B cell (primary cell): ENCODE measurements at regions not wholly inside any gene's neighbourhood (a gene's known extent, or its start where the extent isn't known, plus 50 kb on each side); places are given as distances from the start of the nearest gene placed in this dataset.

ENCODE experiments used
- ATAC-seq: fragments of 200-7000 bp; cut with Tn5 transposase; one replicate; pipeline ENCODE4 v1.10.0; 2021; ENCODE audit warnings: low read depth, mild to moderate bottlenecking, moderate number of reproducible peaks, moderate library complexity
- CTCF ChIA-PET: fragments of 350-600 bp; sonication (Branson Sonifier 250); formaldehyde crosslinking; loops from one replicate; lab custom pipeline; 2021; ENCODE audit warnings: antibody characterized with exemption, inconsistent platforms; lab: Charles Lee
- POLR2A ChIA-PET: fragments of 350-600 bp; sonication (Branson Sonifier 250); formaldehyde crosslinking; loops from one replicate; lab custom pipeline; 2021; ENCODE audit warnings: antibody characterized with exemption; lab: Charles Lee
- DNase-seq: peaks from one replicate; pipeline ENCODE4 v3.0.0; 2013
- H2AFZ ChIP-seq: 2 replicates; pipeline ENCODE4 v1.6.1; 2012; ENCODE audit warnings: mild to moderate bottlenecking, low read depth, low read length; ENCODE audit not compliant: insufficient read depth, poor library complexity, severe bottlenecking
- H3K27ac ChIP-seq, 2 donors: 1 replicate in 1 of 2; 2 replicates in 1 of 2; pipeline ENCODE4 v1.5.1; 2012 to 2013; ENCODE audit warnings: low read length in 2 of 2, mild to moderate bottlenecking in 2 of 2, moderate library complexity in 1 of 2
- H3K27me3 ChIP-seq, 4 experiments: fragments of 200-600 bp in 1 of 4; sonication (generic) in 1 of 4; replicated peaks in 1 of 4; 1 replicate in 2 of 4; 2 replicates in 2 of 4; pipeline versions ENCODE4 v1.6.1 to v1.7.0; 2013 to 2016; ENCODE audit warnings: low read length in 3 of 4, mild to moderate bottlenecking in 2 of 4, mixed read lengths in 1 of 4, moderate library complexity in 1 of 4; ENCODE audit not compliant: insufficient read depth in 4 of 4, control insufficient read depth in 3 of 4; ENCODE audit errors: control extremely low read depth in 1 of 4
- H3K36me3 ChIP-seq, 2 experiments: replicated peaks in 1 of 2; 1 replicate in 1 of 2; 2 replicates in 1 of 2; pipeline versions ENCODE4 v1.6.1 to v1.7.1; 2013; ENCODE audit warnings: low read length in 1 of 2; ENCODE audit not compliant: insufficient read depth in 2 of 2, control insufficient read depth in 1 of 2; ENCODE audit errors: control extremely low read depth in 1 of 2, extremely low read depth in 1 of 2
- H3K4me1 ChIP-seq, 2 donors: fragments of 200-600 bp in 1 of 2; sonication (generic) in 1 of 2; 1 replicate in 1 of 2; 2 replicates in 1 of 2; pipeline versions ENCODE4 v1.5.1 to v1.6.1; 2013 to 2017; ENCODE audit warnings: low read length in 2 of 2; ENCODE audit not compliant: control insufficient read depth in 2 of 2, insufficient read depth in 2 of 2
- H3K4me2 ChIP-seq: replicated peaks from 2 replicates; pipeline ENCODE3; 2012; ENCODE audit warnings: mild to moderate bottlenecking, low read depth, low read length; ENCODE audit not compliant: poor library complexity, severe bottlenecking
- H3K4me3 ChIP-seq, 5 experiments: fragments of 200-600 bp in 1 of 5; sonication (generic) in 1 of 5; 1 replicate in 3 of 5; 2 replicates in 2 of 5; pipeline versions ENCODE4 v1.5.1 to v1.7.0; 2011 to 2016; ENCODE audit warnings: low read length in 4 of 5, mild to moderate bottlenecking in 4 of 5, low read depth in 2 of 5, control low read depth in 1 of 5, moderate library complexity in 1 of 5; ENCODE audit not compliant: insufficient read depth in 1 of 5; ENCODE audit errors: control extremely low read depth in 1 of 5, extremely low read depth in 1 of 5
- H3K79me2 ChIP-seq: fragments of 200-600 bp; sonication (generic); one replicate; pipeline ENCODE4 v1.6.0; 2016; ENCODE audit warnings: low read length; ENCODE audit not compliant: control insufficient read depth, insufficient read depth
- H3K9ac ChIP-seq: fragments of 200-600 bp; sonication (generic); 2 replicates; pipeline ENCODE4 v1.6.1; 2017; ENCODE audit warnings: mild to moderate bottlenecking, low read length, moderate library complexity
- H3K9me3 ChIP-seq, 3 donors: one replicate each; pipeline versions ENCODE4 v1.6.1 to v1.7.1; 2013; ENCODE audit warnings: low read length in 2 of 3; ENCODE audit not compliant: control insufficient read depth in 2 of 3, insufficient read depth in 1 of 3; ENCODE audit errors: control extremely low read depth in 1 of 3
- H4K20me1 ChIP-seq: 2 replicates; pipeline ENCODE4 v1.6.0; 2012; ENCODE audit warnings: mild to moderate bottlenecking, low read length; ENCODE audit not compliant: insufficient read depth, control insufficient read depth, poor library complexity, severe bottlenecking
- H3K27ac Mint-ChIP-seq: one replicate; pipeline ENCODE4 v1.8.0; 2021; ENCODE audit warnings: mixed read lengths
- H3K27me3 Mint-ChIP-seq: one replicate; pipeline ENCODE4 v1.8.0; 2021; ENCODE audit warnings: mixed read lengths
- H3K4me1 Mint-ChIP-seq: one replicate; pipeline ENCODE4 v1.8.0; 2021; ENCODE audit warnings: mixed read lengths
- H3K4me3 Mint-ChIP-seq: one replicate; pipeline ENCODE4 v1.8.0; 2021; ENCODE audit warnings: mixed read lengths
- H3K9me3 Mint-ChIP-seq: one replicate; pipeline ENCODE4 v1.8.0; 2022; ENCODE audit warnings: mixed read lengths; ENCODE audit not compliant: insufficient read depth
- EZH2 ChIP-seq: IDR thresholded peaks from 2 replicates; pipeline ENCODE4 v1.6.1; 2012; ENCODE audit warnings: borderline replicate concordance, low read depth, mild to moderate bottlenecking, moderate library complexity, low read length; ENCODE audit not compliant: insufficient read depth, poor library complexity, severe bottlenecking
- WGBS: methylation state at CpG from one replicate; pipeline ENCODE4 v1.1.5; 2013; ENCODE audit warnings: missing lambda C conversion rate; ENCODE audit not compliant: insufficient coverage; 5-methylcytosine and 5-hydroxymethylcytosine counted together
- intact Hi-C: fragments of 100-400 bp; cut with micrococcal nuclease; formaldehyde crosslinking; loops from one replicate; pipeline ENCODE4 v1.10.0; 2022
- TF ChIP-seq, protein P1 (sequence below): fragments of 200-600 bp; IDR thresholded peaks from one replicate; pipeline ENCODE4 v1.8.0; 2022; ENCODE audit warnings: antibody characterized with exemption, mild to moderate bottlenecking

DNA sequence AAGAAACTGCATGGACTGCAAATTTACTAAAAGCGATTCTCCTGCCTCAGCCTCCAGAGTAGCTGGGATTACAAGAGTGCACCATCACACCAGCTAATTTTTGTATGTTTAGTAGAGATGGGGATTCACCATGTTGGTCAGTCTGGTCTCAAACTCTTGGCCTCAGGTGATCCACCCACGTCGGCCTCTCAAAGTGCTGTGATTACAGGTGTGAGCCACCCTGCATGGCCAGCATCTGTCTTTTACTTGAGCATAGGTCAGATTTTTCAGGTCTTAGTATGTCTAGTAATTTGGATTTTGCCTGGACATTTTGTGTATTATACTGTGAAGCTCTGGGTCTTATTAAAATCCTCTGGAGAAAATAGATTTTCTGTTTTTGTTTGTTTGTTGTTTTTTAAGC is 277.8 kb upstream of the VLDLR start:
- H3K27me3 Mint-ChIP-seq, result no peaks in the 10 kb centered on the region
- Histone ChIP-seq H3K4me2 (no peak overlapping the region), H3K4me3 (no peak overlapping the region), H3K9me3 (peaks cover 0 to 5% (median 0%) of the 10 kb centered on the region in 3 donors), H3K9ac (no peak overlapping the region), H3K79me2 (no peaks in the 10 kb centered on the region), H3K4me1 (no peaks in the 10 kb centered on the region), H3K27ac (no peak overlapping the region), H2AFZ (no peak overlapping the region), H3K27me3 (no peaks in the 10 kb centered on the region), H3K36me3 (no peaks in the 10 kb centered on the region), H4K20me1 (no peaks in the 10 kb centered on the region)
- peaks cover 3% of the 10 kb centered on the region for H3K9me3 Mint-ChIP-seq
- intact Hi-C loops, result no loop called here
- TF ChIP-seq, protein P1, sequence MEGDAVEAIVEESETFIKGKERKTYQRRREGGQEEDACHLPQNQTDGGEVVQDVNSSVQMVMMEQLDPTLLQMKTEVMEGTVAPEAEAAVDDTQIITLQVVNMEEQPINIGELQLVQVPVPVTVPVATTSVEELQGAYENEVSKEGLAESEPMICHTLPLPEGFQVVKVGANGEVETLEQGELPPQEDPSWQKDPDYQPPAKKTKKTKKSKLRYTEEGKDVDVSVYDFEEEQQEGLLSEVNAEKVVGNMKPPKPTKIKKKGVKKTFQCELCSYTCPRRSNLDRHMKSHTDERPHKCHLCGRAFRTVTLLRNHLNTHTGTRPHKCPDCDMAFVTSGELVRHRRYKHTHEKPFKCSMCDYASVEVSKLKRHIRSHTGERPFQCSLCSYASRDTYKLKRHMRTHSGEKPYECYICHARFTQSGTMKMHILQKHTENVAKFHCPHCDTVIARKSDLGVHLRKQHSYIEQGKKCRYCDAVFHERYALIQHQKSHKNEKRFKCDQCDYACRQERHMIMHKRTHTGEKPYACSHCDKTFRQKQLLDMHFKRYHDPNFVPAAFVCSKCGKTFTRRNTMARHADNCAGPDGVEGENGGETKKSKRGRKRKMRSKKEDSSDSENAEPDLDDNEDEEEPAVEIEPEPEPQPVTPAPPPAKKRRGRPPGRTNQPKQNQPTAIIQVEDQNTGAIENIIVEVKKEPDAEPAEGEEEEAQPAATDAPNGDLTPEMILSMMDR, result no peak
- TF ChIP-seq EZH2, result no peak
- ChIA-PET POLR2A (no interaction called here), CTCF (no interaction called here)
- DNase-seq (no peak), ATAC-seq (no peak)
- H3K27ac Mint-ChIP-seq, result no peak overlapping the region
- 97% methylated on average over 2 of the region's 3 CpGs for WGBS
- H3K4me1 Mint-ChIP-seq, result no peaks in the 10 kb centered on the region
- H3K4me3 Mint-ChIP-seq, result no peak overlapping the region

DNA sequence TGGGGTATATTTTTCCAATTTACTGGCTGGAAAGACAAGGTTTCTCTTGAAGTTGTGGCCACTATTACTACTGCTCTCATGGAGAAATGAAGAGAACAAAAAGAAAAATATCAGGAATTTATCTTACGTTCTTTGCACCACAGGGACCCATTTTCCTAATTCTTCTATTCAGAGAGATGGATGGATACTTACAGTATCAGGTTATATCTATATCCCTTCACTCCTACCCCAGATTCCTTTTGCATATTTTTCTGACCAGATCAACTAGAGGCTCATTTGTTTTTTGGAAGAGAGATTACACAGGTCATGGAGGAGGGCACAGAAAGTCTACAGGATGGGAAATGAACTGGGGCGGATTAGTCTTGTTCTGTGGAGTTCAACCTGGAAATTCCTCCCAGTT is 277.2 kb upstream of the VLDLR start:
- CTCF ChIA-PET, result no interaction called here
- Histone ChIP-seq H3K36me3 (no peaks in the 10 kb centered on the region), H4K20me1 (no peaks in the 10 kb centered on the region), H3K79me2 (no peaks in the 10 kb centered on the region), H3K9ac (no peak overlapping the region), H3K9me3 (peaks cover 0 to 6% (median 0%) of the 10 kb centered on the region in 3 donors), H2AFZ (no peak overlapping the region), H3K4me2 (no peak overlapping the region), H3K4me3 (no peak overlapping the region), H3K27me3 (no peaks in the 10 kb centered on the region), H3K27ac (no peak overlapping the region), H3K4me1 (no peaks in the 10 kb centered on the region)
- Mint-ChIP-seq H3K27me3 (no peaks in the 10 kb centered on the region), H3K27ac (no peak overlapping the region), H3K9me3 (peaks cover 3% of the 10 kb centered on the region), H3K4me1 (no peaks in the 10 kb centered on the region), H3K4me3 (no peak overlapping the region)
- POLR2A ChIA-PET, result no interaction called here
- WGBS, result 100% methylated on average over 1 of the region's 2 CpGs
- ATAC-seq (no peak), DNase-seq (no peak)
- intact Hi-C loops, result no loop called here
- TF ChIP-seq, protein P1, result no peak
- no peak for TF ChIP-seq EZH2
